CD4-positive, alpha-beta T cell treated with Interleukin-2 at 100 ng/mL for 4 hours (primary cell): ENCODE measurements at regions not wholly inside any gene's neighbourhood (a gene's known extent, or its start where the extent isn't known, plus 50 kb on each side); places are given as distances from the start of the nearest gene placed in this dataset.

Experiments
- DNase-seq: peaks from one replicate; pipeline ENCODE4 v3.0.0-alpha.2; 2020; ENCODE audit warnings: low spot score

DNA sequence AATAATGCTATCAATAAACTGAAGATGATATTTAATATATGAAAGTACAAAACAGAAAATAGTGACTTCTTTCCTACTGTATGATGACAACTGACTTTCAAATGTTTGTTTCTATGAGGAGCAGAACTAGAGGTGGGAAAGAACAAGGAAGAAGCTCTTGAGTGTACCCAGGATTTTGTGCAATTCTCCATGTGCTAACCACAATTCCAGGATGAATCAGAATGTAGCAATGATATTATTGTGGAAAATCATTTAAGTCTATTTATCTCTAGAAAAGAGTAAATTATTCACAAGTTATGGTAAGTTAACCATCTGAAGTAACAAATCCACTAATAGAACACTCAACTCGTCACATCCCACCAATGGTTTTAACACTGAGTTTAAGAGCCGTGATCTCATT, 324.1 kb upstream of the EMCN start:
- no peak for DNase-seq

DNA sequence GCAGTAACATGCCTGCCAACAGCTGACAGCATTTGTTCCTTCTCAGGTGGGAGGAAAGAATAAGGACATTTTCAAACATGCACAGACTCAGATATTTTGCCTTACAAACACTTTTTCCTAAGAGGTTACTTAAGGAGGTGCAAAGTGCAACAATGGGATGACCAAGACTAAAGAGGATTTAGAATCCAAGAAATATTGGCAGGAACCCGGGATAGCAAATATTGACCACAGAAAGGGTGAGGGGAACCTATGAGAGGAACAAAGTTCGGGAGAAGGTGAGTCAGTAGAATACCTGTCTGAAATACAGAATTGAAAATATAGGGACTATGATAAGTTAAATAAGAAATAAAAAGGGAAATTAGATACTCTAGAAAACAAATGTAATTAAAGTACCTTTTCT, 321.9 kb upstream of the EMCN start:
- DNase-seq = no peak

DNA sequence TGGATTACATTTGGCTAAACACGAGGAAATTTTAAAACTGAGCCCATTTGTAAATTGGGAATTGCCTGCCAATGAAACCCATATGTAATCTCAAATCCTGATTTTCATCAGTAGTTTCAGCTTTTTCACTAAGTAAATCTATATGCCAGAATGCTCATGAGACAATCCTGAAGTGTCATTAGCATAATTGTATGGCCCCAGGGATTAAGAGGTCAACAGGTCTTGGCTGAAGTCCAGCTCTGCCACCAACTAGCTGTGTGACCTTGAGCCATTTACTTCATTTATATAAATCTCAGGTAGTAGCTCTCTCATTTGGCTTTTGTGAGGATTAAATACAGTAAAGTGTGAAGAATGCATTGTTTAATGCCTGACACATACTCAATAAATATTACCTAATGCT, 320.5 kb upstream of the EMCN start:
- no peak for DNase-seq

DNA sequence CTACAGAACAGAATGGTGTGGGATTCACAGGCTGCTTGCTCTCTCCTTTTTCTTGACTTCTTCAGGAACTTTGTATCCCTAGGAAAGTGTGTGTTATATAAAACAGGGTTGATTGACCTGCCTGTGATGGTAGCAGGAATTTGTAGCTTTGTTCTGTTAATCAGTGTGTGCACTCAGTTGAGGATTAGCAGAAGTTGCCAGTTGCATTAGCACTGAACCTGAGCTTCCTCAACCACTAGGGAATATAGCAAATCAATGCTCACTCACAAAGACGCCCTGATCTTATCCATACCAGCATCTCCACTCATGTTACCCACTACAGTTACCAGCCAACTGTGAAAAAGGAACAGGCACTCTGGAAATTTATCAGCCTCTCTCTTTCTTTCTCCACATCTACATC, 319.1 kb upstream of the EMCN start:
- DNase-seq = no peak

DNA sequence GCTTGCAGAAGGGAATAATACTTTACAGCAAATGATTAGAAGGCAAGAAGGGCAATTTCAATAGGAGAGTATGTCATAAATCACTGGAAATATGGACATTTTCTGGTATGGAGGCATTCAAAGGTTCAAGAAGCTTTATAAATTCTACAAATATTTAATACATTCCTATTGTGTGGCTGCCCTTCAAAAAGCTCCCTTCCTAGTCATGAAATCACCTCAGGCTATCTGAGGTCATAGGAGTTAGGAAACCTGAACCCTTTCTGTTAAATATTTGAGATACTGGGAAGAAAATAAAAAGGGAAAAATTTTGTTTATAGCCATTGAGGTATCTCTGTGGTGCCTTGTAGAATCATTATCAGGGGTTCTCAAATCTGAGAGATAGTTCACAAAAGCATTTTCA, 316.8 kb upstream of the EMCN start:
- DNase-seq = no peak

DNA sequence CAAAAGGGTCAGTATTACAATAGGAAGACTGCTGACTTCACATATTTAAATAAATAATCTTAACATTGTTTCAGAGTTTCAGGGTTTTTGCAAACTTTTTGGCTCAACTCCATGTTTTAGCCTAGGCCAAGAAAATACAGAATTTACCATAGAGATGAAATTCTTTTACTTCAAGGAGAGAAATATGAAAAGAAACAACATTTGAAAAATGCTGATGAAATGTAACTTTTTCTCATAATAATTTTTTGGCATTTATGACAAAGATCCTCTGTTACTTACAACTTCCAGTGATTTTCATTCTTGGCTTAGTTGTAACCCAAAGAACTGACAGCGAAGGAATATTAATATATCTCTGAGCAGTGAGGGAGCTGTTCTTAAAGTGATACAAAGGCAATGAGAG, 316.1 kb upstream of the EMCN start:
- DNase-seq = no peak

DNA sequence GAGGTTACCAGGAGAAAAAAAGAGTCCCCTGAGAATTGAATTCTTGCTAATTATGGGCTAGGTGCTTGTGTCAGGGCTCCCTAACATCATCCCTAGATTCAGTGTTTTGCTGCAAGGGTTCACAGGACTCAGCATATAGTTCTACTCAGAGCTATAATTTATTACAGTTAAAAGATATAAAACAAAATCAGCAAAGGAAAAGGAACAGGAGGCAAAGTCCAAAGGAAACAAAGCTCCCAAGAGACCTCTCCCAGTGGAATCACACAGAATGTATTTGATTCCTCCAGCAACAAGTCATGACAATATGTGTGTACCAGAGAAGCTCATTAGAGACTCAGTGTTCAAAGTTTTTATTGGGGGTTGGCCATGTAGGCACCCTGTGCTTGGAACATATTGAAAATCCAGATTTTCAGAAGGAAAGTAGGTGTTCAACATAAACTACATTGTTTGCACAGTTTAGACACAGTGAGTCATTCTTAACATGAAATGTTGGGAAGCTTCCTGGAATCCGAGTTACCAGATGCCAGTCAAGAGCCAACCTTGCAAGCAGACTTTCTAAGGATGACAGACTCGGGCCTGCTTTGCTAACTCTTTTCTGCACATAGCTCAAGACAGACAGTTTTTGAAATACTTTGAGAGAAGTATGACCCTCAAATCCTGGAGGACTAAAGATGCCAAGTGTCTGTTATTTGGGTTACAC, 311.3 kb upstream of the EMCN start:
- no peak for DNase-seq

DNA sequence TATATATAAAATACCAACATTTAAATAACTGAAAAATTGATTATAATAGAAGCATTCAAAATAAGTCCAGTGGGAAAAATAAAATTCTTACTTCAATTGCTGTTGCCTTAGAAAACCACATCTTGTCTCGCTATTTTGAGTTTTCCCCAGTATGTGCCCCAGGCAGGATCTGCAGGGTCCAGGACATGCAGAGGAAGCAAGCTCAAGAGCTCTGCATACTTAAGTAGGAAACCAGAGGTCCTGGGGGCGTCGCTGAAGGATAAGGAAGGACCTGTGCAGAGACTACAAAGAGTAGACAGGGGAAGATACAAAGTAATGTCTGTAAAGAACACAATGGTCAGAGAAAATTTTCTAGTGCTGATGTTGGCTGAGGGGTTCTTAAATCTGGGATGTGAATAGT, 310.5 kb upstream of the EMCN start:
- no peak for DNase-seq

DNA sequence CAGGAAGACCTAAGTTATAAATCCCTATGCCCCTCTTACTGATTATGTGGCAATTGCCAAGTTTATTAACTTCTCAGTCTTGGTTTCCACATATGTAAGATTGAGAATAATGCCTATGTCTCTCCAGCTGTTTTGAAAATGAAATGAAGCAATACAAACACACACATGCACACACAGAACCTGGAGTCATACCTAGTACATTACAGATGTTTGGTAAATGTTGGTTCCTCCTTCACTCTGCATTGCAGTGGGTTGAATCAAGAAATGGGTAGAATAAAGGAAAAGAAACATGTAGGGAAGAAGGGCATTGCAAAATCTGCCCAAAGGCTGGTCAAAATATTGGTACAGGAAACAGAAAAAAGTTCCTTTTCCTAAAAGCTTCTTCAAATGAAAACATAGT, 309.9 kb upstream of the EMCN start:
- no peak for DNase-seq

DNA sequence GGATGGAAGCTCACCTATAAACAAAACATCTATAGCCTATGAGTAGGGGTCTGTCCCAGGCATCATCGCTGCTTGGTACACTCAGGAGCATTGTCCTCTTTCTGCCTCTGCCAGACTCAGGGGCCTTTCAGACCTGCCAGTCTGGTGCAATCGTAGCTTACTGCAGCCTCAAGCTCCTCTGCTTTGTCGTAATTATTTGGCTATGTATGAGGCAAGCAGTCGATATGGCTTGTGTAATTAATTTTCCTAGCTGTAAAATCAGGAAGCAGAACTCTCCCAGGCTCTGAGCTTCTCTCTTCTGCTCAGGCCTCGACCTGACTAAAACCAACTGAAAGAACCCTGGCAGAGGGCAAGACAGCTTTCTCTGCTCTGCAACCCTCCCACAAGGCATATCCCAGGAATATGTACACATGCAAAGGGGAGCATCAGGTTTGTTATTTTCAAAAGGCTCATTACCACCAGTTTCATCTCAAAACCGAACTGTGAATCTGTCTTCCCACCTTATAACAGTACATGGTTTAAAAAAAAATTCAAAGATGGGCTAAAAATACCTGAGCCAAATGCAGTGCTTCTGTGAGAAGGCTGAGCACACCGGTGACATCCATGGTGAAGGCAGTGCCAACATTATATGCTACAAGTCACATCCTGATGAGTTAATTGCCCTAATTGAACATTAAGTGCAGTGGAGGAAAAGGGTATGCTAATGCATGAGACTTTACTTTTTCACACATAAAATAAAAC, 309.2 kb upstream of the EMCN start:
- DNase-seq = no peak

DNA sequence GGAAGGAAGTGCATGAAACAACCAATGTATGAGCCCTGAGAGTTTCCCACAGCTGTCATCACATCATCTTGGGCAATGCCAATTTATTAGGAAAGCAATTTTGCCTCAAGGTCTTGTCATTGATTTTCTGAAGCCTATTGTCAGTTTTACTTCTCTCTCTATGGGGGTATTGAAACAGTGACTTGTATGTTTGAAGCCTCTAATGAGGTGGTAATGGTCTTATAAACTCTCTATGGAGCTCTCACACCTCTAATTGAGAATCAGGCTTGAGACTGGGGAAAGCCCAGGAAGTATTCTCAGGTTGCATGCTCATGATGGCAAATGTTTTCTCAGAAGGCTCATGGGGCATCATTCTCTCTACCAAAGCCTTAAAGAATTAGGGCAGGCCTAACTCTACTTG, 308.2 kb upstream of the EMCN start:
- DNase-seq = no peak

DNA sequence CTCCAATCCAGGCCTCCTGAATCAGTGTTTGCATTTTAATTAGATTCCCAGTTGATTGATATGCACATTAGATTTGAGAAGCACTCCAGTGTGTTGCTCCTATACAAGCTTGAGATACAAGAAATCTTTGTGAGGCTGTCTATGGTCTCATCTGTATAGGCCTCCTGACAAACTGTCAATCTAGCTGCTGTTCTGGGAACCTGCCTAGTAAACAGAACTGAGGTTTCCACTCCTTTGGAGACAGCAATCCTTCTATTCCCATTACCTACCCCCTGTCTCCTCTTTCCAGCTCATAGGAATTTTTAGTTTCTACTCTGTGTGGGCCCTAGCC, 306.1 kb upstream of the EMCN start:
- no peak for DNase-seq

DNA sequence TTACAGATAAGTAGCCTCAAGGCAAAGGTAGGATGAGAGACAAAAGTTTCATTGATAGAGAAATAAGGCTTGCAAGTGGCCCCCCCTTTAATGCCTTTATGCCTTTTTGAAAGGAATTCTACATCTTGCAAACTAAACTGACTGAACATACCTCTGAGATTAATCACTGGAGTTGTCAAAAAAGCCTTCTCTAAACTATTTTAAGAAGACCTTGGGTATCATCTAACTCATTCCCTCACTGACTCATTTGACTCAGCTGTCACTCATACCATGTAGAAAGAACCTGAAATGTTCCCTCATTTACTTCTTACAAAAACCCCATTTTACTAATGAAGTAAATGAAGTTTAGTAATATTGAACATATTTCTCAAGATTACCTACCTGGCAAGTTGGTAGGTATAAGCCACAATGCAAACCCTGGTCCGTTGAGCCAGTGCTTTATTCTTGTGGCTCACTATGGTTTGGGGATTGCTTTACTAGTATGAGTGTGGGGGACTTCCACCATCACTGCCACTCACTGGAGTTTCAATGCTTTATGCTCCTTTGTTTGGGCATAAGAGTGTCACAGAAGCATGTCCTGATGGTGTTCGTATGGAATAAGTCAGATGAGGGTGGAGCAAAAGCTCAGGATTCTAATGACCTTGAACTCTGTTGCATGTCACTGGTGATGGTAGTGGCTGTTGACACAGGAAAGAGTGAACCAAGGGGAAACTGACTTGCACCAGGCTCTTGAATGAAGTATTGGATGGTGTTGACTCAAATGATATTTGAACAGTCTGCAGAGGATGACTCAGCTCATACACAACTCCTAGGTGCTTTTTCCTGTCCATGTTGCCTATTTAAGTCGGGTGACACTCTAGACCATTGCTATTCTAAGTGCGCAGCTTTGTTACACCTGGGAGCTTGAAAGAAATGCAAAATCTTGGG, 305.5 kb upstream of the EMCN start:
- no peak for DNase-seq

DNA sequence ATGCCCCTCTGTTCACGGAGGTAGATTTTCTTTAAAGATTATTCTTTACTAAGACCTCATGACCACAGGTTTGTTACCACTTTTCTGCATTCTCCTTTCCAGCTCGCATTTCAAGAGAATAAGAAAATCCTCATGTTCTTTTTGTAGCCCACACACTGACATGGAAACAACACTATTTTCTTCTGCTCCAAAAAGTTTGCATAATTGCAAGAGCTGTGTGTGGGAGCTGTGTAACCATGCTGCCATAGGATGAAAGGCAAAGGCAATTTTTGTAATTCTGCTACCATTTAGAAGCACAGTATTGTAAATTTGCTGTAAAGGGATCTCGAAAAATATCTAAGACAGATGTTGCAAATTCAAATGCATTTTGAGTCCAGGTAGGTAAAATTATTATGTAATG, 302.4 kb upstream of the EMCN start:
- DNase-seq = no peak

DNA sequence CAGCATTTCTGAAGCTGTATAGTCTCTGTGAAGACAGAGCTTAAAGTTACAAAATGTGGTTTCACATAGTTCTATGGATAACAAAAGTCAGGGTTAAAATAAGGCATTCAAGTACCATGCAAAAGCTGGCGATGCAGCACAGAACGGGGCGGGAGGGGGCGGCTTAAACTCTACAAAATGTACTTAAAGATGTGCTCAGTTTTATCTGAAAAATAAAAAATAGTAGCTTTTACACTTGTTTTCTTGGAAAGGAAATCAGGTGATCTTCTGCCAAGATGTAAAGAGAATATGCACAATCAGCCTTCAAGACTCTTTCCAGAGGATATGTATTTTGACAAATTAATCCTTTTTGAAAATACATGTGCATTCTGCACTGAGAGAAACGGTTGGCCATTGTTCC, 301.7 kb upstream of the EMCN start:
- DNase-seq = no peak

DNA sequence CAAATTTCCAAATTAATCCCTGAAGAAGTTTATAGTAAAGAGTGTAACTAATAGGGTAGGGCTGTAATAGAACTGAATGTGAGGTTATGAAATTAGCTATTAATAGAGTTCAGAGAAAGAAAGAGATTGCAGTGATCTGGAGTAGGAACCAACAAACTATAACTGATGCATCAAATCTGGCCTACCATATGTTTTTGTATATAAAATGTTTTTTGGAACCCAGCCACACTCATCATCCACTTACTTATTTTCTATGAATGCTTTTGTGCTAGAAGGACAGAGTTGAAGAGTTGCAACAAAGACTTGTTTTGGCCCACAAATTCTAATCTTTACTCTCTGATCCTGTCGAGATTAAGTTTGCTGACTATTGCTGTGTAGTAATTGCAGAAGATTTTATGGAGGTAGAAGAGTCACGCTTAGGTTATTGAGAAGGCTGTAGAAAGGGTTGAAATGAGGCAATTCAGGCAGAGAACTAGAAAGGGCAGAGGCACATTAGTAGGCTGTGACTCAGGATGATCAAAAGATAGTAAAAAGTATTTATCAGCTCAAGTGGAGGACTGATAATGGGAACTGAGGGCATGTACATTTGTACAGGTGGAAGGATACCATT, 298.7 kb upstream of the EMCN start:
- no peak for DNase-seq

DNA sequence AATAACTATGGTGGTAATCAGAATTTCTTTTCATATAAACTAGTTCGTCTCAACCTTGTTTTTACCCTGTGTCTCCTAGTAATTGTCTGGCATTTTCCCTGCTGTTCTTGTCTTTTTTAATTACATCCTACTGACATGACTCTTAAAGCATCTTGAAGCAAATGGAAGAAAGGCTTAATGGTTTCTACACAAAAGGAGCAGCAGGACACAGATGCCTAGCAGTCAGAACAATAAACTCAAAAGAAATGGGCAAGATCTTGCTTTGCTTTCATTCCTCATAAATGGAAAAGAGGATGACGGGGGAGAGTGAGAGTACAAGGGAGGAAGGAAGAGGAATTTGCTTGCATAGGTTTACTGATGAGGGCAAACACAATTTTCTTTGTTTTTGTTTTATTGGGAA, 293.2 kb upstream of the EMCN start:
- no peak for DNase-seq

DNA sequence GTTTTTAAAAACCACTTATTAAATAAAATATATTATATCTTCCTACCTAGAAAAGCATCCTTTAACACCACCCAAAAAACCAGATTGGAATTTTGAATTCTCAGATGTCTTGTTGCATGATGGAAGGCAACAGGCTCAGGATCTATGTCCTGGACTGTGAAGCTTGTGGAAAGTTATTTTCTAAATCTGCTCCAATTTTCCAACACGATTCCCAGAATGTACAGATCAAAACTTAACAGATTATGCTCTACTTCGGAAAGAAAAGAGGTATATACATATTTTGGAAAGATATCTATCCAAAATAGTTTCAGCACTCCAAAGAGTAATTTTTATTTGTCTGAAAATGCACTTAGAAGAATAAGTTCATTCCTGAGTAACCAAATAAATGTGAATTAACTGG, 291.7 kb upstream of the EMCN start:
- no peak for DNase-seq

DNA sequence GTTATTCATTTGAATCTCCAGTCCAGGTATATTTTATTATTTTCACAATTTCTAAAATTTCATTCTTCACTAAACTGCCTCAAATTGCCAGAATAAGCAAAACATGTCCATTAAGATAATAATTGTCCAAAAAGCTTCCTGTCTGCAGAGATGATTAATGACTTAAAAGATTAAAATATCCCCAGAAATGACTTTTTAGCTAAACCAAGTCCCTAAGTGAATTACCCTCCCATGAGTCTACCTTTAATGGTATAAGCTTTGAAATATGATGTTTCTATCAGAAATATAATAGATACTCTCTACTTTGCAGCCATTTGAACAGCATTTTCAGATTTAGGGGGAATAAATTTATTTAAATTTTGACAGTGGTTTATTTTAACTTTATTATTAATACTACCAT, 289.2 kb upstream of the EMCN start:
- no peak for DNase-seq

DNA sequence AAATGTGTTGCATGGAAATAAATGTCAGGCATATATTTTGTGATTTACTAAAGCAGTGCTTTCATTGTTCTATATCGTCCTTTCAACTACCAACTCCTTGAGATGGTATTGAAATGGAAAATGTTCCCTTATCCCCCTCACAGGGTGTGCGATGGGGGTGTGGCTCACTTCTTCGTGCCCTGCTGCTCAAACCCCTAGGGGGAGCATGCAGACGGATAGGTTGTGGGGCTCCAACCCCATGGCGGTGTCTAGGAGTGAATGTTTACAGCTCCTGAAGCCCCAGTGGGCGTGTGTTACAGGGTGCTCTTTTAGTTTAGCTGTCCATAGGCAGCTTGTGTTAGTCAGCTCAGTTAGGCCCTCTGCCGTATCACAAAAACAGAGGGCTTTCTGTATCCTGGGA, 287.7 kb upstream of the EMCN start:
- no peak for DNase-seq

DNA sequence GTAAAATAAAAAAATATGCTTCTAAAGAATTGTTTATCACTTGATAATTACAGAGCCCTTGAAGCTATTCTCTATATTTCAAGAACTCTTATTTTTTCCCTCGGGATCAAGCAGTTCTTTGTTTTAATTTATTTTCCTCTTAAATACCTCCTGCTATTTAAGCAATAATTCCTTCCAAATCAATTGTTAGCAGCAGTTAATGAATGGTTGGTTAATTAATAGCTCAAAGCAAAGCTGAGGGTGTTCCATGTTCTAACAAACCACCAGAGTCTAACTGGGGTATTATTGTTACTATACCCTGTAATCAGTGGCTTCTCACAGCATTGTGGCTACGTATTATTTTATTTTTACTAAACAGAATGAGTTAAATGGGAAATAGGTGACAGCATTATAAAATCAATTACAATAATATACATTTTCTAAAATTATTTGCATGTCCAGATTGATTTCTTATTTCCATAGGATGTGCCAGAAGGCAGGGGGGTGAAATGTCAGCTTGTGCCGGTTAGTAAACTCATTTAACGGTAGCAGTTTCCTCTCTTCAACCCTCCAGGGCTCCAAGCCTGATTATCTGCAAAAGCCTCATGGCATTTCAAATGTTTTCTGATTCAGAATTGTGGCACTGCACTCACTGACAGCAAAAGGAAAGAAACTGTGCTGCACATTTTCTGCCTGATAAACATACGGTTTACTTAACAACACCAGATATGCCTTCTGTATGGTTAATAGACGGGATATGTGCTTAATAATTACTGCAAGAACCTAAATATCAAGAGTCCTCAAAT, 286.9 kb upstream of the EMCN start:
- DNase-seq = no peak

DNA sequence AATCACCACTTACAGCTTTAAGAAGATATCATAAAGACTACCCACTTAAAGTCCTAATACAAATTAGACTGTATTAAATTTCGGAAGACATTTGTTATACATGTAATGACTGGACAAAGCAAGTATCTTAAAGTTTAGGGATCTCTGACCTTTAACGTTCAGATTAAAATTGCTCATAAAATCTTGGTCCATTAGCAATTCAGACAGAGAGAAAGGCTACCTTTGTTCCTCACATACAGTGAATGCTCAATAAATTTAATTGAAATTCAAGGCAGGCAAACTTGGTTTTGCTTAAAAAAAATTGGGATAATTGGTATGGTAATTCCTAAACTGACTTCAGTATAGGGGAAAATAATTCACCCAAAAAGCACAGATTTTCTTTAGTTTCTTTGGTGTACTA, 285.9 kb upstream of the EMCN start:
- no peak for DNase-seq
